Immature natural killer cell (primary cell): ENCODE measurements at regions not wholly inside any gene's neighbourhood (a gene's known extent, or its start where the extent isn't known, plus 50 kb on each side); places are given as distances from the start of the nearest gene placed in this dataset.
"Not testable (repeated sequence)": the region's sequence is repeated elsewhere in the genome, so short reads cannot be mapped to it uniquely, and the experiment has no call there.

Source experiments
- DNase-seq, 3 donors: peaks; one replicate each; pipeline ENCODE4 v3.0.0; 2022; ENCODE audit warnings: mixed read lengths in 1 of 3
- H3K27ac Mint-ChIP-seq, 6 donors: one replicate each; pipeline ENCODE4 v1.8.0; 2020; ENCODE audit warnings: mixed read lengths in 6 of 6, mild to moderate bottlenecking in 5 of 6, inconsistent platforms in 4 of 6, moderate library complexity in 3 of 6
- H3K27me3 Mint-ChIP-seq, 3 donors: one replicate each; pipeline ENCODE4 v1.8.0; 2020 to 2021; ENCODE audit warnings: low read depth in 3 of 3, mild to moderate bottlenecking in 3 of 3, mixed read lengths in 3 of 3, moderate library complexity in 3 of 3, inconsistent platforms in 1 of 3
- H3K36me3 Mint-ChIP-seq, 3 donors: one replicate each; pipeline ENCODE4 v1.8.0; 2020; ENCODE audit warnings: mixed read lengths in 3 of 3, inconsistent platforms in 2 of 3, mild to moderate bottlenecking in 2 of 3
- H3K4me1 Mint-ChIP-seq, 2 donors: one replicate each; pipeline ENCODE4 v1.8.0; 2020; ENCODE audit warnings: inconsistent platforms in 2 of 2, mild to moderate bottlenecking in 2 of 2, mixed read lengths in 2 of 2, moderate library complexity in 1 of 2
- H3K4me3 Mint-ChIP-seq, 5 donors: one replicate each; pipeline ENCODE4 v1.8.0; 2020; ENCODE audit warnings: mild to moderate bottlenecking in 5 of 5, mixed read lengths in 5 of 5, inconsistent platforms in 3 of 5, moderate library complexity in 3 of 5
- H3K9me3 Mint-ChIP-seq, 6 donors: one replicate each; pipeline ENCODE4 v1.8.0; 2020; ENCODE audit warnings: mild to moderate bottlenecking in 6 of 6, mixed read lengths in 6 of 6, inconsistent platforms in 4 of 6, moderate library complexity in 3 of 6

- no peak for DNase-seq
- Mint-ChIP-seq H3K27ac (no peak overlapping the region), H3K9me3 (peaks cover 0 to 7% (median 0%) of the 10 kb centered on the region in 6 donors), H3K27me3 (peaks cover 0 to 3% (median 0%) of the 10 kb centered on the region in 3 donors), H3K4me3 (no peak overlapping the region), H3K4me1 (no peaks in the 10 kb centered on the region), H3K36me3 (no peaks in the 10 kb centered on the region)
These were observed 776.1 kb downstream of the AACS start for GRCh38 chr12:125841332-125841731.

GRCh38 chr12:125852116-125852515 lies 786.9 kb downstream of the AACS start:
- DNase-seq: no peak
- H3K27me3 Mint-ChIP-seq: peaks cover 0 to 3% (median 3%) of the 10 kb centered on the region in 3 donors

GRCh38 chr12:125852679-125853078 lies 787.4 kb downstream of the AACS start:
- peaks cover 0 to 3% (median 0%) of the 10 kb centered on the region in 3 donors for H3K27me3 Mint-ChIP-seq
- H3K27ac Mint-ChIP-seq: no peak overlapping the region
- no peak overlapping the region for H3K4me3 Mint-ChIP-seq
- no peak for DNase-seq
- peaks cover 0 to 4% (median 1%) of the 10 kb centered on the region in 6 donors for H3K9me3 Mint-ChIP-seq
- no peaks in the 10 kb centered on the region for H3K36me3 Mint-ChIP-seq
- H3K4me1 Mint-ChIP-seq: no peaks in the 10 kb centered on the region

More at GRCh38 chr12:125852116-125852515, 786.9 kb downstream of the AACS start:
- Mint-ChIP-seq H3K4me3 (no peak overlapping the region), H3K4me1 (no peaks in the 10 kb centered on the region), H3K9me3 (peaks cover 0 to 4% (median under 1%) of the 10 kb centered on the region in 6 donors), H3K27ac (no peak overlapping the region), H3K36me3 (no peaks in the 10 kb centered on the region)

- no peak overlapping the region for H3K4me3 Mint-ChIP-seq
- H3K9me3 Mint-ChIP-seq: peaks cover 0 to 4% (median 2%) of the 10 kb centered on the region in 6 donors
- peaks cover 0 to 3% (median 0%) of the 10 kb centered on the region in 3 donors for H3K27me3 Mint-ChIP-seq
- no peak for DNase-seq
- H3K27ac Mint-ChIP-seq: no peak overlapping the region
- no peaks in the 10 kb centered on the region for H3K4me1 Mint-ChIP-seq
- H3K36me3 Mint-ChIP-seq: no peaks in the 10 kb centered on the region
These were observed 788.4 kb downstream of the AACS start for GRCh38 chr12:125853670-125854069.

GRCh38 chr12:125856366-125856765 lies 791.1 kb downstream of the AACS start:
- no peak overlapping the region for H3K27ac Mint-ChIP-seq

GRCh38 chr12:125856896-125857295 lies 791.7 kb downstream of the AACS start:
- no peak for DNase-seq
- peaks cover 0 to 3% (median 1%) of the 10 kb centered on the region in 3 donors for H3K27me3 Mint-ChIP-seq

More at GRCh38 chr12:125856366-125856765, 791.1 kb downstream of the AACS start:
- H3K4me1 Mint-ChIP-seq: no peaks in the 10 kb centered on the region
- peaks cover 0 to 4% (median 0%) of the 10 kb centered on the region in 3 donors for H3K36me3 Mint-ChIP-seq
- H3K4me3 Mint-ChIP-seq: no peak overlapping the region
- DNase-seq: no peak
- H3K9me3 Mint-ChIP-seq: peaks cover 2 to 19% (median 9%) of the 10 kb centered on the region in 6 donors
- H3K27me3 Mint-ChIP-seq: peaks cover 0 to 3% (median 1%) of the 10 kb centered on the region in 3 donors

GRCh38 chr12:125860672-125861288 lies 795.5 kb downstream of the AACS start:
- peaks cover 0 to 4% (median 0%) of the 10 kb centered on the region in 3 donors for H3K36me3 Mint-ChIP-seq
- peaks cover 0 to 30% (median 12%) of the 10 kb centered on the region in 6 donors for H3K9me3 Mint-ChIP-seq
- no peak overlapping the region for H3K4me3 Mint-ChIP-seq

More at GRCh38 chr12:125856896-125857295, 791.7 kb downstream of the AACS start:
- Mint-ChIP-seq H3K9me3 (peaks cover 2 to 20% (median 9%) of the 10 kb centered on the region in 6 donors), H3K36me3 (peaks cover 0 to 4% (median 0%) of the 10 kb centered on the region in 3 donors), H3K4me3 (no peak overlapping the region), H3K4me1 (no peaks in the 10 kb centered on the region), H3K27ac (no peak overlapping the region)

GRCh38 chr12:125861299-125862281 lies 796.4 kb downstream of the AACS start:
- Mint-ChIP-seq H3K27ac (no peak overlapping the region), H3K4me1 (no peaks in the 10 kb centered on the region), H3K9me3 (peaks cover 0 to 30% (median 12%) of the 10 kb centered on the region in 6 donors), H3K27me3 (peaks cover 0 to 2% (median 2%) of the 10 kb centered on the region in 3 donors), H3K36me3 (peaks cover 0 to 4% (median 0%) of the 10 kb centered on the region in 3 donors), H3K4me3 (no peak overlapping the region)
- no peak for DNase-seq

More at GRCh38 chr12:125860672-125861288, 795.5 kb downstream of the AACS start:
- no peaks in the 10 kb centered on the region for H3K4me1 Mint-ChIP-seq
- DNase-seq: no peak
- H3K27me3 Mint-ChIP-seq: peaks cover 0 to 4% (median 2%) of the 10 kb centered on the region in 3 donors
- no peak overlapping the region for H3K27ac Mint-ChIP-seq

GRCh38 chr12:125865236-125865635 lies 800.0 kb downstream of the AACS start:
- not testable (repeated sequence) for H3K27ac Mint-ChIP-seq, H3K4me3 Mint-ChIP-seq, H3K4me1 Mint-ChIP-seq, H3K36me3 Mint-ChIP-seq, H3K27me3 Mint-ChIP-seq, DNase-seq
- peaks cover 3 to 26% (median 10%) of the 10 kb centered on the region in 6 donors for H3K9me3 Mint-ChIP-seq

- H3K4me1 Mint-ChIP-seq: no peaks in the 10 kb centered on the region
- H3K27ac Mint-ChIP-seq: no peak overlapping the region
- H3K9me3 Mint-ChIP-seq: peaks cover 0 to 14% (median 5%) of the 10 kb centered on the region in 6 donors
- peaks cover 0 to 3% (median 0%) of the 10 kb centered on the region in 3 donors for H3K27me3 Mint-ChIP-seq
- H3K4me3 Mint-ChIP-seq: no peak overlapping the region
- H3K36me3 Mint-ChIP-seq: no peaks in the 10 kb centered on the region
- no peak for DNase-seq
These were observed 806.8 kb downstream of the AACS start for GRCh38 chr12:125871811-125872594.

- no peaks in the 10 kb centered on the region for H3K36me3 Mint-ChIP-seq
- H3K9me3 Mint-ChIP-seq: peaks cover 0 to 9% (median 2%) of the 10 kb centered on the region in 6 donors
- no peak overlapping the region for H3K4me3 Mint-ChIP-seq
- peaks cover 0 to 2% (median 0%) of the 10 kb centered on the region in 3 donors for H3K27me3 Mint-ChIP-seq
- no peak for DNase-seq
- H3K4me1 Mint-ChIP-seq: no peaks in the 10 kb centered on the region
- no peak overlapping the region for H3K27ac Mint-ChIP-seq
These were observed 807.8 kb downstream of the AACS start for GRCh38 chr12:125873016-125873415.

GRCh38 chr12:125878483-125878882 lies 813.2 kb downstream of the AACS start:
- no peak overlapping the region for H3K4me3 Mint-ChIP-seq
- DNase-seq: no peak
- H3K9me3 Mint-ChIP-seq: peaks cover 0 to 8% (median under 1%) of the 10 kb centered on the region in 6 donors
- no peaks in the 10 kb centered on the region for H3K36me3 Mint-ChIP-seq
- H3K27me3 Mint-ChIP-seq: no peaks in the 10 kb centered on the region
- H3K4me1 Mint-ChIP-seq: no peaks in the 10 kb centered on the region
- H3K27ac Mint-ChIP-seq: no peak overlapping the region

GRCh38 chr12:125882141-125882540 lies 816.9 kb downstream of the AACS start:
- Mint-ChIP-seq H3K4me1 (no peaks in the 10 kb centered on the region), H3K27ac (no peak overlapping the region), H3K9me3 (peaks cover 0 to 4% (median 0%) of the 10 kb centered on the region in 6 donors), H3K27me3 (peaks cover 0 to 4% (median 0%) of the 10 kb centered on the region in 3 donors), H3K4me3 (no peak overlapping the region), H3K36me3 (no peaks in the 10 kb centered on the region)
- no peak for DNase-seq
